GM21528 (cell line): ENCODE measurements at regions not wholly inside any gene's neighbourhood (a gene's known extent, or its start where the extent isn't known, plus 50 kb on each side); places are given as distances from the start of the nearest gene placed in this dataset.

Source experiments
- ATAC-seq: cut with Tn5 transposase; IDR thresholded peaks from one replicate; pipeline ENCODE4 v1.9.1; 2021; ENCODE audit warnings: mild to moderate bottlenecking, moderate library complexity; ENCODE audit not compliant: unreplicated experiment, low FRiP score

- no peak for ATAC-seq
Measured at GRCh38 chr13:84303035-84303434, 420.8 kb upstream of the SLITRK1 start.

DNA sequence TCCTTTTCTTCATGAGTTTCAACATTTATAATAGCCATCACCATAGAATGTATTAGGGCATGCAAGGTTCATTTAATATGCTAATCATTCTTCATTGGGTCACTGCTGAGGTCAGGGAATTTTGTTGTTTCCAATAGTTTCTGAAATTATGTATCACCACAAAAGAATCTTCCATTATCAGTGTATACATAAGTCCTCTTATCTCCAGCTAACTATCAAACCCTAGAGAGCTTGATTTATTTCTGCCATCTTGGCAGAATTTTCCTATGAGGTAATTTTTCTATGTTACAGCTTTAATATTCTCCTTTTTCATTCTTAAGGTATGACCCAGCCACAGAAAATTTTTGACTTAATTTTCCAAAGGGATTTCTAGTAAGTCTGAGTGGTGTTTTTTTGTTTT is 415.0 kb upstream of the SLITRK1 start:
- no peak for ATAC-seq

- ATAC-seq, result no peak
Measured at GRCh38 chr13:84296401-84296800, 414.1 kb upstream of the SLITRK1 start.

GRCh38 chr13:84294576-84294975 is 412.3 kb upstream of the SLITRK1 start:
- ATAC-seq, result no peak

GRCh38 chr13:84290386-84290785 is 408.1 kb upstream of the SLITRK1 start:
- ATAC-seq, result no peak

GRCh38 chr13:84279166-84279565 is 396.9 kb upstream of the SLITRK1 start:
- ATAC-seq, result no peak

GRCh38 chr13:84272877-84273562 is 390.7 kb upstream of the SLITRK1 start:
- ATAC-seq, result no peak

GRCh38 chr13:84265257-84265764 is 383.0 kb upstream of the SLITRK1 start:
- no peak for ATAC-seq

DNA sequence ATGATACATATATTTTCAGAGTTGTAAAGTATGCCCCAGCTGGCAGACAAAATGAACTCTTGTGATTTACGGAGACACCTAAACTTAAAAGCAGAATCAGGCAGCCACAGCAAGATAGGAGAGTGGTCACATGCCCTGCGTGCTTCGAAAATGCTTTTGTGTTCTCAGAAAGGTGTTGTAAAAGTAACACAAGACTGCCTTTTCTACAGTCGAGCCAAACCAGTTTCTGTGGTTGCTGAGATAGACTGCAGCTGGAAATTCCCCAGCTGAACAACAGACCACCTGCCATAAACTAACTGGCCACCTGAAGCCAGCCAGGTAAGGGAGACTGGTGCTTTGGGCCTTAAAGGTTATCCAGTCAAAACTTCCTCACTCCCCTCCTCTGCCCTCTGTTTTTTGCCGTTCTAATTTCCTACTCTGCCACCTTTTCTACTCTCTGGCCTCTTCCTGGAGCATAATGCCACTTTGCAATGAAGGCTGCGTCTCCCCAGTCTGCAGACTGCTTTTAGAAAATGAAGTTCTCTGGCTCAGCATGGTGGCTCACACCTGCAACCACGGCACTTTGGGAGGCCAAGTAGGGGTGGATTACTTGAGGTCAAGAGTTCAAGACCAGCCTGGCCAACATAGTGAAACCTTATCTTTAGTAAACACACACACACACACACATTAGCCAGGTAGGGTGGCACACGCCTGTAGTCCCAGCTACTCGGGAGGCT is 381.2 kb upstream of the SLITRK1 start:
- no peak for ATAC-seq

- no peak for ATAC-seq
Measured at GRCh38 chr13:84255226-84255797, 373.0 kb upstream of the SLITRK1 start.

DNA sequence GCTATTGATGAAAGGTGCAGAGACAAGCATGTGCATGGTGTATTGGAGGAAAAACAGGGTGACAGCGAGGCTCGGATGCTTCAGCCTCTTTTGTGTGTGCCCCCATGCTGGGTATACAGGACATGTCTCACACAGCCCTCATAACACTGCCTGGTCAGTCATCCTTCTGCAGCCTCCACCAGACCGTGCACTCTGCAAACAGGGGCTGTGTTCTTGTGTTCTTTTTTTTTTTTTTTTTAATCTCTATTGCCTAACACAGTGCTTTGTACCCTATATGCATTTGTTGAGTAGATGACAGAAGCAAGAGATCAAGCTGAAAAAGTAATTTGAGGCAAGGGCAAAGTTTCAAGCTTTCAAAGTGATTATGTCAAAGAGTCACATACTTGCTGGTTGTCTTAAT is 367.2 kb upstream of the SLITRK1 start:
- ATAC-seq, result no peak

GRCh38 chr13:84243340-84243739 is 361.1 kb upstream of the SLITRK1 start:
- ATAC-seq, result no peak

DNA sequence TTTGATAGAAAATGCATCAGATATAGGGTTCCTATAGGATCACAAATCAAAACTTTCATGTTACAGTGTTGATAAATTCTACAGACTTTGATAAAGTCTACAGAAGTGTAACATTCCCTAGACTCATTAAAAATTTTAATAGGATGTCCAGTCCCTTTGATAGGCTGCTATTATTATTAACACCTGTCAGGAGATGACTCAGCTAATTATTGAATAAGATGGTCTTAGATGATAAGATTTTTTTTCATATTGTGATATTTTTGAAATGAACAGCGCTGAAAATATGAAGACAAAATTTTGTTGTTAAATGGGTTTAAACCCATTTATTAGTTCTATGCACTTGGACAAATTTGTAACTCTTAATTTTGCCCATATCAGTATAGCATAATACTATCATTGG is 356.8 kb upstream of the SLITRK1 start:
- ATAC-seq, result no peak

DNA sequence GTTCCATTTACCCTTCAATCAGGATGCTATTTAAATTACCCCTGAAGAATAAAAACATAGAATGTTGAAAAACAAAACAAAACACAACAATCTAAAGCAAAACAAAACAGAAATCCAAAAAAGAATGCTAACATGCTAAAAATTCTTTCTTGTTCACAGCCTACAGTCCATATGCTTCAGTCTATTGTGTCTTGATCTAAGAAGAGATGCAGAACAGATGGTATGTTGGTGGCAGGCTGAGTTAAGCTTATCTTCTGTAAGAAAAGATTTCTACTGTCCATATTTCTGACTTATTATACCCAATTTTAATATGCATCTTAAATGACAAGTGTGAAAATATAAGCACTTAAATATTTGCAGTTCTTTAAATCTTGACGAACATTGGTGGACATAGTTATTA is 356.1 kb upstream of the SLITRK1 start:
- no peak for ATAC-seq

- ATAC-seq, result no peak
Measured at GRCh38 chr13:84237143-84237542, 354.9 kb upstream of the SLITRK1 start.

GRCh38 chr13:84234416-84234815 is 352.1 kb upstream of the SLITRK1 start:
- ATAC-seq, result no peak

DNA sequence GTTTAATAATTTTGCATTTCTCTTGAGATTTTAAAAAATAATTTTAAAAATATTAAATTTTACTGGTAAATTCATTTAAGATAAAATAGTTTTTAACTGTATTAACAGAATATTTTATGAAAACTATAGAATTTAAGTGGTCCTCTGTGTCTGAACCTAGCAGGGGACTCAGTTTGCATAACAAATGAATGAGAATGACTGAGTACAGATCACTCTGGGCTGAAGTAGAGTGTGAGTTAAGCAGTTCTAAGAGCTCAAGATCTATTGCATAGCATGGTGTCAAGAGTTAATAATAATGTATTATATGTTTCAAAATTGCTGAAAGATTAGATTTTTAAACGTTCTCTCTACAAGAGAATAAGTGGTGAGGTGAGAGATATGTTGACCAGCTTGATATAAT is 348.3 kb upstream of the SLITRK1 start:
- no peak for ATAC-seq

DNA sequence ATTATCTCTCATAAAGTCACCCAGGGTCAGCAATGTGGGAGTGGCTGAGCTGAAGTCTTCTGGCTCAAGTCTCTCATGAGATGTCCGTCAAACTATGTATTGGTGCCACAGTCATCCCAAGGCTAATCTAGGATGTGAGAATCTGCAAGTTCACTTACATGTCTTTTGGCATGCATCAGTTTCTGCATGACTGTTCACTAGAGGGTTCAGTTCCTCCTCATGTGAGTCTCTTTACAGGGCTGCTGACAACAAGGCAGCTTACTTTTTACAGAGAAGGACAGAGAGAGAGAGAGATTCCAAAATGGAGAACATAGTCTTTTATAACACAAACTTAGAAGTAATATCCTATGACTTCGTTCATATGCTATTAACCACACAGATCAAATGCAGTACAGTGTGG is 328.8 kb upstream of the SLITRK1 start:
- ATAC-seq, result no peak

DNA sequence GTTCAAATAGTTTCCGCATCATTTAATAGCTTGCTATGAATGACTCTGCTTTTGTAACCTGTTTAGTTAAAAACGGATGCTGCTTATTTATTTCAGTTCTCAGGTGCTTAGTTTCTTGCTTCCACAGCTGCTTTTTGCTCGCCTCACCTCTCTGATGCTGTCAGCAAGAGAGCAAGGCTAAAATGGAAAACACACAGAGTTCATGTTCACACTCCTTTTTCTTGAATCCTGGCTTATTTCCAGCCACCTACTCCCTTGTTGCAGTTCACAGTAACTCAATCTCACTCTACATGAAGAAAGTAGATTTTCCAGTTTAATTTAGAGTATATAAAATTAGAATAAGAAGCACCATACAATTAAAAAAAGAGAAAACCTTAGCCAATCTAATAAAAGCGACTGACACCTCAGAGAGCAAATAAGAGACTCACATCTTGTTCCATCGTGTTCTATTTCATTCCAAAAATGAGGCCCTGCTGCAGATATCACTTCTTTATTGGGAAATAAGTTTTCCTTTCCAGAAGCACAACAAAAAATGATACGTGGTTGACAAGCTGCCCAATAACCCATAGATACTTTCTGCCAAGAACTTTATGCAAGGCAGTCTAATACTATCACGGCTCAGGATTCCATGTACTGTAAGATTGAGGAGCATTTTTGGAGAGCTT is 326.1 kb upstream of the SLITRK1 start:
- no peak for ATAC-seq

DNA sequence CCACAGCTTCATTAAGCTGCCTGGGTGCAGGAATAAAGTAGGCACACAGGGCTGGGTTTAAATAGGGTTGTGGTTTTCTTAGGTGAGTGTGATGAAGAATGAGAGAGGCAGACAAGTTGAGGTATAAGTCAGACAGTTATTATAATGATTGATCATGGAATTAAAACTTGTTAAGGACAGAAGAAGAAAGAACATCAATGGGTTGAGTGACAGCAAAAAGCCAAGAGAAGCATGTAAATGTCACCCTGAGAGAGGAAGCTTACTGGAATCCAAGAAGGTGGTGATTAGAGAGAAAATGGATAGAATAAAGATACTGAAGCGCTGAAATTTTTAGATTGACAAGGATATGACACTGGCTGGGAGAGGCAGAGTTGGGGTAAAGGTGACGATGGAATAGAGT is 325.2 kb upstream of the SLITRK1 start:
- no peak for ATAC-seq

- ATAC-seq, result no peak
Measured at GRCh38 chr13:84200971-84201370, 318.7 kb upstream of the SLITRK1 start.
